Prostate gland (tissue), 2 donors: ENCODE measurements at regions not wholly inside any gene's neighbourhood (a gene's known extent, or its start where the extent isn't known, plus 50 kb on each side); places are given as distances from the start of the nearest gene placed in this dataset.

ENCODE experiments used
- CTCF ChIP-seq, 4 experiments: fragments of 200-600 bp in 2 of 4; fragments of 450-650 bp in 2 of 4; sonication (generic) in 2 of 4; IDR thresholded peaks; 1 replicate in 3 of 4; 2 replicates in 1 of 4; pipeline ENCODE4 v1.5.1; 2016 to 2019; ENCODE audit warnings: antibody characterized with exemption in 4 of 4, mild to moderate bottlenecking in 2 of 4, moderate library complexity in 2 of 4
- POLR2A ChIP-seq: fragments of 450-650 bp; IDR thresholded peaks from one replicate; pipeline ENCODE4 v1.6.1; 2016; ENCODE audit warnings: antibody characterized with exemption, mild to moderate bottlenecking
- POLR2AphosphoS5 ChIP-seq: sonication (generic); formaldehyde crosslinking; IDR thresholded peaks from one replicate; pipeline ENCODE4 v1.6.1; 2017; ENCODE audit warnings: antibody characterized with exemption

- no peak for TF ChIP-seq CTCF (IDR thresholded peaks at IDR 0.05)
- TF ChIP-seq POLR2A = no peak
- TF ChIP-seq POLR2AphosphoS5 = no peak
These were observed 517.6 kb upstream of the ATP2B1 start for GRCh38 chr12:90226211-90226610.
